ENCODE measurements at regions not wholly inside any gene's neighbourhood (a gene's known extent, or its start where the extent isn't known, plus 50 kb on each side); places are given as distances from the start of the nearest gene placed in this dataset.
"Not testable (repeated sequence)": the region's sequence is repeated elsewhere in the genome, so short reads cannot be mapped to it uniquely, and the experiment has no call there.

DNA sequence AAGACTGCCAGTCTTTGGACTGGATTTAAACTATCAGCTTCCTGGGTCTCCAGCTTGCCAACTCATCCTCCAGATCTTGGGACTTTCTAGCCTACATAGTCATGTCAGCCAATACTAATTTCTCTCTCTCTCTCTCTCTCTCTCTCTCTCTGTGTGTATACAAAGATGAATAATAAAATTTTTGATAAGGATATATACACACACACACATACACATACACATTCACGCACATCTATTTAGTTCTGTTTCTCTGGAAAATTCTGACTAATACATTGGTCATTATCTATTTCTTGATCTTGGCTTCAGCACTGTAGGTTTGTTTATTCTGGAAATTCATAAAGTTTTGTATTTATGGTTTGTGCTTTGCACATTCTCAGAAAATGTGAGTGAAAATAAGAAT, 1606.2 kb upstream of the NUDT12 start:
- Mint-ChIP-seq H3K9me3 (peaks cover 13% of the 10 kb centered on the region in 2 donors), H3K36me3 (no peaks in the 10 kb centered on the region), H3K27ac (no peak overlapping the region)
- DNase-seq (ENCODE audit: low spot score in 2 of 2) = no peak
- ATAC-seq = no peak

DNA sequence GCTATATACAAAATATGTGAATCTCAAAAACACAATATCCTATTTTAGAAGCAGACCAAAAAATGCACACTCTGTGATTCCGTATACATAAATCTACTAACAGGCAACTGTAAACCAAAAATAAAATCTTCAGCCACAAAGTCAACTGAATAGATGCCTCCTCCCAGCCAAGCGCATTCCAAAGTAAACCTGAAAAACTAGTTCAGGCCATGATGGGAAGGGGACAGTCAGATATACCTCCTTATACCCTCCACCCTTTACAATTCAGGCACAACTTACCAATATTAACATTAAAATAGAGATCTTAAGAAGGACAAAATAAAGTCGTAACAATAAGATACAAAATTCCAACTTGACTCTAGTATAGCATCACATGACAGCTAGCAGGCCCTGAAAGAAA, 1604.5 kb upstream of the NUDT12 start:
- Mint-ChIP-seq H3K27ac (no peak overlapping the region), H3K36me3 (no peaks in the 10 kb centered on the region), H3K9me3 (peaks cover 16 to 19% of the 10 kb centered on the region in 2 donors)
- DNase-seq (ENCODE audit: low spot score in 2 of 2) (no peak), ATAC-seq (no peak)

DNA sequence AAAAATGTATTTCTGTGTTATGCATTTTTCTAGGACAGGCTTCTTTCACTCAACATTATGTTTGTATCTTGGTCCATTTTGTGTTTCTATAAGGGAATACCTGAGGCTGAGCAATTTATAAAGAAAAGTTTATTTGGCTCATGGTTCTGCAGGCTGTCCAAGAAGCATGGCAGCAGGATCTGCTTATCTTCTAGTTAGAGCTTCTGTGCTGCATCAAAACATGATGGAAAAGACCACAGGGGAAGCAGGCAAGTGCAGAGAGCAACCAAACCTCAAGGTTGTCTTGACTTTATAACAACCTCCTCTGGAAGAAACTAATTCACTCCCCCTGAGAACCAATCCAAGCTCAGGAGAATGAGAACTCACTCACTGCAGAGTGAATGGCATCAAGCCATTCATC, 1601.0 kb upstream of the NUDT12 start:
- ATAC-seq = no peak
- H3K27ac Mint-ChIP-seq = no peak overlapping the region
- no peak for DNase-seq (ENCODE audit: low spot score in 2 of 2)
- peaks cover 0 to 5% of the 10 kb centered on the region in 2 donors for H3K36me3 Mint-ChIP-seq
- H3K9me3 Mint-ChIP-seq = peaks cover 23 to 24% of the 10 kb centered on the region in 2 donors

DNA sequence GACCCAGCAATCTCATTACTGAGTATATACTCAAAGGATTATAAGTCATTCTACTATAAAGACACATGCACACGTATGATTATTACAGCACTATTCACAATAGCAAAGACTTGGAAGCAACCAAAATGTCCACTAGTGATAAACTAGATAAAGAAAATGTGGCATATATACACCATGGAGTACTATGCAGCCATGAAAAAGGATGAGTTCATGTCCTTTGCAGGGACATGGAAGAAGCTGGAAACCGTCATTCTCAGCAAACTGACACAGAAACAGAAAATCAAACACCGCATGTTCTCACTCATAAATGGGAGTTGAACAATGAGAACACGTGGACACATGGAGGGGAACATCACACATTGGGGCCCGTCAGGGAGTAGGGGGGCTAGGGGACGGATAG, 1600.0 kb upstream of the NUDT12 start:
- H3K36me3 Mint-ChIP-seq; H3K27ac Mint-ChIP-seq; ATAC-seq; DNase-seq (ENCODE audit: low spot score in 2 of 2): not testable (repeated sequence)
- peaks cover 16 to 20% of the 10 kb centered on the region in 2 donors for H3K9me3 Mint-ChIP-seq

DNA sequence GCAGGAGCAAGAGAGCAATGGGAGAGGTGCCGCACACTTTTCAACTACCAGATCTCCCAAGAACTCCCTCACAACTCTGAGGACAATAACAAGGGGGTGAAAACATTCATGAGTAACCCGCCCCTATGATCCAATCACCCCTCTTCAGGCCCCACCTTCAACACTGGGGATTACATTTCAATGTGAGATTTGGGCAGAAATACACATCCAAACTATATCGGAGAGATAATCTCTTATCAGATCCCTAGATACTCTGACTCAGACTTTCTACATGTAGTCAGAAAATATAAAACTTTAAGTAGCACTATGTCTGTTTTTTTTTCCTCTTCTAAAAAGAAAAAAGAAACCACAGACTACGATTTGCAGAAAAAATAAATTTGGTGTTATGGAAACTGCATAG, 1595.9 kb upstream of the NUDT12 start:
- peaks cover 23 to 36% of the 10 kb centered on the region in 2 donors for H3K9me3 Mint-ChIP-seq

DNA sequence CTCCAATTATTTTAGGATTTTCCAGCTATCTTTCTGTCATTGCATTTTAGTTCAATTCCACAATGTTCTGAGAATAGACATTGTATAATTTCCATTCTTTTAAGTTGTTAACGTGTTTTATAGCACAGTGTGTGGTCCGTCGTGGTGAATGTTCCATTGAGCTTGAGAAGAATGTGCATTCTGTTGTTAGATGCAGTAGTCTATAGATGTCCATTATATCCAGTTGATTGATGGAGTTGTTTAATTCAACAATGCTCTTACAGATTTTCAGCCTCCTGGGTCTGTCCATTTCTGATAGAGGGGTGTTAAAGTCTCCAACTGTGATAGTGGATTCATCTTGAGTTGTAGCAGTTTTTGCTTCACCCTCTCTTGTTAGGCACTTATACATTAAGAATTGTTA, 1587.7 kb upstream of the NUDT12 start:
- H3K36me3 Mint-ChIP-seq = no peaks in the 10 kb centered on the region
- H3K9me3 Mint-ChIP-seq = peaks cover 24 to 28% of the 10 kb centered on the region in 2 donors
- no peak overlapping the region for H3K27ac Mint-ChIP-seq
- DNase-seq (ENCODE audit: low spot score in 2 of 2) (no peak), ATAC-seq (no peak)

More for the DNA sequence above, 1595.9 kb upstream of the NUDT12 start:
- no peak overlapping the region for H3K27ac Mint-ChIP-seq
- peaks cover 0 to 5% of the 10 kb centered on the region in 2 donors for H3K36me3 Mint-ChIP-seq
- ATAC-seq (no peak), DNase-seq (ENCODE audit: low spot score in 2 of 2) (no peak)

DNA sequence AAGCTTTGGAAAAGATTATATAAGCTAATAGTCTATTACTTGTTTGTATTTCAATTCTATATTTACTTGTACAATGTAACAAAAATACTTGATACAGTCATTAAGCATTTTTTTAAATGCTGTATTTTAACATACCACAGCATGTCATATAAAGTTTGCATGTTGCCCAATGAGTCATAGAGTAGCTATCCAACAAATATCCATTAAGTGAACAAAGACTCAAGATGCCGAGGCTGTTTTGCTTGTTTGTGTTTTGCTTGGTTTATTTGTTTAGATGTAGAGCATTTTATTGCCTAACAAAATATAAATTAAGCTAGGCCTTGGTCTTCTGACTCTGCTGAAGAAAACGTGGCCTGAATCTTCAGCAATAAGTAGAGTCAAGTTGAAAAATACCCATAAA, 1584.3 kb upstream of the NUDT12 start:
- H3K27ac Mint-ChIP-seq = no peak overlapping the region
- H3K36me3 Mint-ChIP-seq = no peaks in the 10 kb centered on the region
- peaks cover 3 to 12% of the 10 kb centered on the region in 2 donors for H3K9me3 Mint-ChIP-seq
- ATAC-seq = no peak
- no peak for DNase-seq (ENCODE audit: low spot score in 2 of 2)

DNA sequence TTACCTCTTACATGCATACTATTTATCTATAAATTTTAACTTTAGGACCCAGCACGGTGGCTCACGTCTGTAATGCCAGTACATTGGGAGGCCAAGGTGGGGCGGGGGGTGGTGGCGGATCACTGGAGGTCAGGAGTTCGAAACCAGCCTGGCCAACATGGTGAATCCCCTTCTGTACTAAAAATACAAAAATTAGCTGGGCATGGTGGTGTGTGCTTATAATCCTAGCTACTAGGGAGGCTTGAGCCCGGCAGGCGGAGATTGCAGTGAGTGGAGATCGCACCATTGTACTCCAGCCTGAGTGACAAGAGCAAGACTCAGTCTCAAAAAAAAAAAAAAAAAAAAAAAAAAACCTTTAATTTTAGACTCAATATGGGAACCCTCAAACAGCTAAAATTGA, 1582.6 kb upstream of the NUDT12 start:
- H3K36me3 Mint-ChIP-seq = no peaks in the 10 kb centered on the region
- no peak for ATAC-seq
- peaks cover 0 to 4% of the 10 kb centered on the region in 2 donors for H3K9me3 Mint-ChIP-seq
- H3K27ac Mint-ChIP-seq = no peak overlapping the region
- no peak for DNase-seq (ENCODE audit: low spot score in 2 of 2)

DNA sequence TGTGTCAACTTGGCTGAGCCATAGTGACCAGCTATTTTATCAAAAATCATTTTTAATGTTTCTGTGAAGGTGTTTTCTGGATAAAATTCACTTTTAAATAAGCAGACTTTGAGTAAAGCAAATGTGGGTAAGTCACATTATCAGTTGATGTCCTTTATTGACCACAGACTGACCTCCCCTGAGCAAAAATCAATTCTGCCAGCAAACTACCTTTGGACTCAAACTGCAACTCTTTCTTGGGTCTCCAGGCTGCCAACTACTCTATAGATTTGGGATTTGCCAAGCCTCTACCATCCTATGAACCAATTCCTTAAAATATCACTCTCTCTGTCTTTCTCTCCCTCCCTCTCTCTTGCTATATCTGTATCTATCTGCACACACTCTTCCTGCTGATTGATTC, 1571.7 kb upstream of the NUDT12 start:
- no peaks in the 10 kb centered on the region for H3K36me3 Mint-ChIP-seq
- H3K9me3 Mint-ChIP-seq = peaks cover 12 to 22% of the 10 kb centered on the region in 2 donors
- no peak for DNase-seq (ENCODE audit: low spot score in 2 of 2)
- no peak for ATAC-seq
- no peak overlapping the region for H3K27ac Mint-ChIP-seq

DNA sequence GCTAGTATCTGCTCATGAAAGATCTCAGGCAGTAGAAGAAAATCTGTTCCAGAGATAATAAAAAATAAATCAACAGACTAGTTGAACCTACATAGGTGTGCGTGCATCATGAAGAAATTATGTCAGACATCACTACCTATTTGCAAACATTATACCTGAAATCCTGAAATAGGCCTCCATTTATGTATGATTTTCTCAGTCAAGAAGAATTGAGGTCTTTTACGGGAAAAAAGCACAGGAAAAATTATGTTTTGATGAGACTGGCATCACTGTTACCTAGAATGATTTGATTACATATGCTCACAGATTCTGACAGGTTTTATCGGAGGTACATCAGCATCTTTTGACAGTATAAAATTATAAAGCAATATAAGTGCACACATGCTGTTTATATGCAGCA, 1570.5 kb upstream of the NUDT12 start:
- no peaks in the 10 kb centered on the region for H3K36me3 Mint-ChIP-seq
- H3K9me3 Mint-ChIP-seq = peaks cover 12 to 22% of the 10 kb centered on the region in 2 donors
- H3K27ac Mint-ChIP-seq = no peak overlapping the region
- ATAC-seq = no peak
- DNase-seq (ENCODE audit: low spot score in 2 of 2) = no peak

DNA sequence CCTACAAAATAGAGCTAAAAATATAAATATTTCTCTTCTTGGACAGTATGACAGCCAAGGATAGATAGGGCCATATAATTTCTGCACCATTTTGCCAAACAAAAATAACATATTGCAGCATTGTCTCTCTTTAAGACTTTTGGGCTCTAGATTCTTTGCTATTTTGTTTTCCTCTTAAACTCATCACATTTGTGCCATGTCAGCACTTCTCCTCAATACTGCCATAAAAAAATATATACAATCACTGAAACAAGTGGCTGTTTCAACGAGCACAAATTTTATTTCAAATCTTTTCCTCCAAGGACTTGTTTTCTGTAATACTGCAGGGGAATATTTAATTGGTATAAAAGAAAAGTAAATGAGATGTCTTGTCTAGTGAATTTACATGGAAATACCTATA, 1570.0 kb upstream of the NUDT12 start:
- no peaks in the 10 kb centered on the region for H3K36me3 Mint-ChIP-seq
- H3K9me3 Mint-ChIP-seq = peaks cover 17 to 27% of the 10 kb centered on the region in 2 donors

DNA sequence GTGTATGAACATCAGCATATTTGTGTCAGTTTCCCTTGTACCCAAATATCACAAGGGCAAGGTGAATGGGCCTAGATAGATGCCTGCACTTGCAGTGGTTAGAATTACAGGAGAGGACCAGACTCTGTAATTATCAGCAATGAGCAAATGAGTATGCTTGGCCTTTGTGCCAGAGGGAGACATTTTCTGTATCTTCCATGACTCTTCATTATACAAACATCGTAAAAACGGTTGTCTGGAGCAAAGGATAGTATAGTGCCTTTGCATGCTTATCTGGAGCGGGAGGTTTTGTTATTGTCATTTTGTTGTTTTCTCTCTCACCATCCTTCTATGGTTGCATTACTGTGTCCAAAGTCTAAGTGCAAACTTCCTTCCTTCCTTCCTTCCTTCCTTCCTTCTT, 1568.5 kb upstream of the NUDT12 start:
- DNase-seq (ENCODE audit: low spot score in 2 of 2) (no peak), ATAC-seq (no peak)
- H3K9me3 Mint-ChIP-seq = peaks cover 18 to 28% of the 10 kb centered on the region in 2 donors
- no peaks in the 10 kb centered on the region for H3K36me3 Mint-ChIP-seq
- no peak overlapping the region for H3K27ac Mint-ChIP-seq

More for the DNA sequence above, 1570.0 kb upstream of the NUDT12 start:
- ATAC-seq (no peak), DNase-seq (ENCODE audit: low spot score in 2 of 2) (no peak)
- H3K27ac Mint-ChIP-seq = no peak overlapping the region

DNA sequence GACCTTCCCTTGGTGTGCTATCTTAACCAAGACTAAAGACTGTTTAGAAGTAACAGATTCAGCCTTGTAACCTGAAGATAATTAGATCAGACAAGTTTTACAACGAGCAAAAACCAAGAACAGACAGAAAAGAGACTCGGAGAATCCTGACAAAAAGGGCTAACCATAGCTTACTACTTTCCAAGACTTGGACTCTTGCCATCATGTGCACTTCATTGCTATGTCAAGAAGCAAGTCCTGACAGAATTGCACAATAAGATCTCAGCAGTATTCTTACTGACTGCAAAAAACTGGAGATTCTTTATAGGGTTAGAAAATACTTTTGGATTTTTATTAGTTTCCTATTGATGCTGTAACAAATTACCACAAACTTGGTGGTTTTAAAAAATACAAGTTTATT, 1539.0 kb upstream of the NUDT12 start:
- no peaks in the 10 kb centered on the region for H3K36me3 Mint-ChIP-seq
- ATAC-seq (no peak), DNase-seq (ENCODE audit: low spot score in 2 of 2) (no peak)
- H3K27ac Mint-ChIP-seq = no peak overlapping the region
- H3K9me3 Mint-ChIP-seq = peaks cover 3 to 19% of the 10 kb centered on the region in 2 donors

DNA sequence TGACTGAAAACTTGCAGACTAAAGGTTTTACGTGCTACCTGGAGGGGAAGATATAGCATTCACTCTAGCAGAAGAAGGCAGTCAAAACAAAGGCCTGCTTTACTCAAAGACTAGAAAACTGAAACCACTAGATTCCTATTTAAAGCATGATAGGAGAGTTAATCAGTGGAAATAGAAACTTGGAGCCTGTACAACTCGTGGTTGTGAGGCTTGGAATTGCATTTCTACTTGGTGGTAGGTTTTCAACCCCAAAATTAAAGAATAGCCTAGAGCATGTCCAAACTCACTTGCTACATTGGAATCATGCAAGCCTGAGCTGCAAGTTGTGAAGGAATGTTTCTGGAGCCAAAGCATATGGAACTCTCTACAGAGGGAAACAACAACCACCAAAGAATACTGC, 1526.4 kb upstream of the NUDT12 start:
- ATAC-seq (no peak), DNase-seq (ENCODE audit: low spot score in 2 of 2) (no peak)
- Mint-ChIP-seq H3K27ac (no peak overlapping the region), H3K9me3 (peaks cover 24 to 47% of the 10 kb centered on the region in 2 donors), H3K36me3 (peaks cover 0 to 11% of the 10 kb centered on the region in 2 donors)

DNA sequence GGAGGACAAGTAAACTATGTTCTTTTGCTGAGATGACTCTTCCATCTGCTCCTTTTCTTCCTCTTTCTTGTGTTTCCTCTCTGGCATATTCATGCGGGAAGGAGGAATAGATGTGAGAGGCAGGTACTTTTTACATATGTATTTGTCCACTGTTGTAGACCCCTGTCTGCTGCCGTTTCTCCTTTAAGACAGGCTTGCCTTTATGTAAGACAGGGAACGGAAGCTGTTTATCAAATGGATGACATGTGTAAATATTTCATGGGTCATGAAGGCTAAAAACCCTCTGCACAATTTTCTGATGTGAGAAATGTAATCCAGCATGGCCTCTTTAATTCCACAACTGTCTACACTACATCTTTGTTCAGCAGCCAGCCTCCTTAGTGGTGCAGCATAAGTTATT, 1525.5 kb upstream of the NUDT12 start:
- H3K36me3 Mint-ChIP-seq = peaks cover 0 to 11% of the 10 kb centered on the region in 2 donors
- DNase-seq (ENCODE audit: low spot score in 2 of 2) = no peak
- ATAC-seq = no peak
- no peak overlapping the region for H3K27ac Mint-ChIP-seq
- H3K9me3 Mint-ChIP-seq = peaks cover 23 to 40% of the 10 kb centered on the region in 2 donors

DNA sequence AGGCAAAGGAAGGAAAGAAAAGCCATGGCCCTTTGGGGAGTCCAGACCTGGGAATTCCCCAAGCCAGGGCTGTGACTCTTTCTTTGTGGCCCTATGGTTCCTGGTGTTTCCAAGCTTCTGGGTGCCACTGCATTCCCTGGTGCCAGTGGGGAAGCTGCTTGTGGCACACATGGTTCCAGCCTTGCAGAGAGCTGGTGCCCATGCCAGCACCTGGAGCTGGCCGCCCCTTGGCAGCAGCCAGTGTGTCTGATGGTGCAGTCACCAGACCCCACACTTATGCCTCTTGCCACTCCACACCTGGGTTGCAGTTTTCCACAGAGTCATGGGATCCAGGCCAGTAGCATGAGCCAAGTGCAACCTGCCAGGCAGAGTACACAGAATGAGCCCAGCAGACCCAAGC, 1495.3 kb upstream of the NUDT12 start:
- H3K36me3 Mint-ChIP-seq = peaks cover 0 to 5% of the 10 kb centered on the region in 2 donors
- no peak for DNase-seq (ENCODE audit: low spot score in 2 of 2)
- no peak for ATAC-seq
- H3K27ac Mint-ChIP-seq = no peak overlapping the region
- H3K9me3 Mint-ChIP-seq = peaks cover 10 to 14% of the 10 kb centered on the region in 2 donors

DNA sequence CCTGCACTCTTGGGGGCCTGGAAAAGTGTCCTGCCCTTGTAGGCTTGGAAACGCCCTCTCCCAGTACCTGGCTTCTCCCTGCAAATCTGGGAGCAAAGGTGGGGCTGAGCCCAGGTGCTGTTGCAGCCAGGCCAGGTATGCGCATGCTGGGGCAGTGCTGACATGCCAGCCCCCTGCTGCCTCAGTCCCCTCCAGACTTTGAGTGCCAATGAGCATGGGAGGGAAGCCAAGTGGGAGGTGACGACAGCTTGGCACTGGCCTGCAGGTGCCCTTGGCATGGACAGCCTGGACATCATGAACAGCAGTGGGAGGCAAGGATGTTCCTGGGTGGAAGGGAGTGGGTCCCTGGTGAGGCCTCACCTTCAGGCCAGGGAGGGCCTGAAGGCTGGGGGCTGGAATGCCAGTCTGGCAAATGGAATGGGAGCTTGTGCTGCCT, 1494.4 kb upstream of the NUDT12 start:
- ATAC-seq (no peak), DNase-seq (ENCODE audit: low spot score in 2 of 2) (no peak)
- H3K27ac Mint-ChIP-seq = no peak overlapping the region
- H3K36me3 Mint-ChIP-seq = peaks cover 0 to 9% of the 10 kb centered on the region in 2 donors
- peaks cover 16 to 19% of the 10 kb centered on the region in 2 donors for H3K9me3 Mint-ChIP-seq

DNA sequence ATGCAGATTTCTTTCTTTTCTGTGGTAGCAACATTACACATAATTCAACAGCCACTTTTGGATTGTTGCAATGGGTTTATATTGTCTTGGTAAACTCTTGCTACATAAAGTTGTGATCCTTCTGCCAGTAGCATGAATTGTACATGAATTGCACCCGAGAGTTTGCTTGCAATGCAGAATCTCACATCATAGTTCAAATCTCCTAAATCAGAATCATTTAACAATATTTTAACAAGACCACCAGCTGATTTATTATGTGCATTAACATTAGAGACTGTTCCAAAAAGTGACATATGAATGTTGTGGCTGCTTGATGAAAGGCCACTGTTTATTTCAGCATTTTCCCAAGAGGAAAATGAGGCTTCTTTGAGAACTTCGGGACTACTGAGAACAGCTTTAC, 1491.8 kb upstream of the NUDT12 start:
- H3K36me3 Mint-ChIP-seq = peaks cover 0 to 9% of the 10 kb centered on the region in 2 donors
- H3K9me3 Mint-ChIP-seq = peaks cover 15 to 19% of the 10 kb centered on the region in 2 donors
- no peak for DNase-seq (ENCODE audit: low spot score in 2 of 2)
- no peak overlapping the region for H3K27ac Mint-ChIP-seq
- no peak for ATAC-seq

DNA sequence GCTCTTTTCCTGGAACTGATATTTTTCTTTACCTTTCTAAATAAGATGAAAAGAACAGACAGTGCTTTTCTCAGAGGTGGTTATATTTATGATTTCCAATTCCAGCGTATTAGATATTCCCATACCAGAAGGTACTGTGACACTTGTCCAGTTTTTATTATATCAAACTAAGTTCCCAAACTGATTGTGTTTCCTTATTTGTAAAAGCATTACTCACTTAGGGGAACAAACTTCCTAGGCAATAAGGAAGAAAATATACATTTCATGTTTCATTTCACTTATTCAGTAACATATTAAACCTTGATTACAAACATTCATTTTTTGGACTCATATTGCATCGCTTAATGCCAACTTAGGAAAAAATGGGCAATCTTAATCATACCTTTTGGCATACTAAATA, 1480.0 kb upstream of the NUDT12 start:
- H3K36me3 Mint-ChIP-seq = no peaks in the 10 kb centered on the region
- ATAC-seq = no peak
- H3K27ac Mint-ChIP-seq = no peak overlapping the region
- no peak for DNase-seq (ENCODE audit: low spot score in 2 of 2)
- peaks cover 9 to 13% of the 10 kb centered on the region in 2 donors for H3K9me3 Mint-ChIP-seq

All from activated naive CD4-positive, alpha-beta T cell treated with anti-CD3 and anti-CD28 coated beads, Interleukin-2, amount 50 U/mL, for 72 hours (primary cell).